Retinal pigment epithelial cell (primary cell): ENCODE measurements at regions not wholly inside any gene's neighbourhood (a gene's known extent, or its start where the extent isn't known, plus 50 kb on each side); places are given as distances from the start of the nearest gene placed in this dataset.
A peak's percentile ranks its signal among the peaks of the same experiment; 100 is the strongest.

ENCODE experiments used
- DNase-seq: peaks from one replicate; pipeline ENCODE4 v3.0.0-alpha.2; 2010; ENCODE audit warnings: low read depth
- H3K4me3 ChIP-seq: 2 replicates; pipeline ENCODE4 v1.5.1; 2011; ENCODE audit warnings: mild to moderate bottlenecking, low read length, control low read depth, moderate library complexity
- TF ChIP-seq, protein P1 (sequence below): conservative IDR thresholded peaks from 2 replicates; pipeline ENCODE4 v1.5.1; 2011; ENCODE audit warnings: low read depth, low read length, control low read depth, inconsistent platforms

DNA sequence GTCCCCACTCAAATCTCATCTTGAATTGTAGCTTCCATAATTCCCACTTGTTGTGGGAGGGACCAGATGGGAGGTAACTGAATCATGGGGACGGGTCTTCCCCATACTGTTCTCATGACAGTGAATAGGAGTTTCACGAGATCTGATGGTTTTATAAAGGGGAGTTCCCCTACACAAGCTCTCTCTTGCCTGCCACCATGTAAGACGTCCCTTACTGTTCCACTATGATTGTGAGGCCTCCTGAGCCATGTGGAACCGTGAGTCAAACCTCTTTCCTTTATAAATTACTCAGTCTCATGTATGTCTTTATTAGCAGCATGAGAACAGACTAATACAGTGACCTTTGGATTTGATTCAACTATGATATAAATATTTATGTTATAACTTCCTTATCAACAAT lies 78.0 kb downstream of the CYRIA start:
- TF ChIP-seq, protein P1, sequence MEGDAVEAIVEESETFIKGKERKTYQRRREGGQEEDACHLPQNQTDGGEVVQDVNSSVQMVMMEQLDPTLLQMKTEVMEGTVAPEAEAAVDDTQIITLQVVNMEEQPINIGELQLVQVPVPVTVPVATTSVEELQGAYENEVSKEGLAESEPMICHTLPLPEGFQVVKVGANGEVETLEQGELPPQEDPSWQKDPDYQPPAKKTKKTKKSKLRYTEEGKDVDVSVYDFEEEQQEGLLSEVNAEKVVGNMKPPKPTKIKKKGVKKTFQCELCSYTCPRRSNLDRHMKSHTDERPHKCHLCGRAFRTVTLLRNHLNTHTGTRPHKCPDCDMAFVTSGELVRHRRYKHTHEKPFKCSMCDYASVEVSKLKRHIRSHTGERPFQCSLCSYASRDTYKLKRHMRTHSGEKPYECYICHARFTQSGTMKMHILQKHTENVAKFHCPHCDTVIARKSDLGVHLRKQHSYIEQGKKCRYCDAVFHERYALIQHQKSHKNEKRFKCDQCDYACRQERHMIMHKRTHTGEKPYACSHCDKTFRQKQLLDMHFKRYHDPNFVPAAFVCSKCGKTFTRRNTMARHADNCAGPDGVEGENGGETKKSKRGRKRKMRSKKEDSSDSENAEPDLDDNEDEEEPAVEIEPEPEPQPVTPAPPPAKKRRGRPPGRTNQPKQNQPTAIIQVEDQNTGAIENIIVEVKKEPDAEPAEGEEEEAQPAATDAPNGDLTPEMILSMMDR, result no peak
- no peak overlapping the region for H3K4me3 ChIP-seq
- no peak for DNase-seq

DNA sequence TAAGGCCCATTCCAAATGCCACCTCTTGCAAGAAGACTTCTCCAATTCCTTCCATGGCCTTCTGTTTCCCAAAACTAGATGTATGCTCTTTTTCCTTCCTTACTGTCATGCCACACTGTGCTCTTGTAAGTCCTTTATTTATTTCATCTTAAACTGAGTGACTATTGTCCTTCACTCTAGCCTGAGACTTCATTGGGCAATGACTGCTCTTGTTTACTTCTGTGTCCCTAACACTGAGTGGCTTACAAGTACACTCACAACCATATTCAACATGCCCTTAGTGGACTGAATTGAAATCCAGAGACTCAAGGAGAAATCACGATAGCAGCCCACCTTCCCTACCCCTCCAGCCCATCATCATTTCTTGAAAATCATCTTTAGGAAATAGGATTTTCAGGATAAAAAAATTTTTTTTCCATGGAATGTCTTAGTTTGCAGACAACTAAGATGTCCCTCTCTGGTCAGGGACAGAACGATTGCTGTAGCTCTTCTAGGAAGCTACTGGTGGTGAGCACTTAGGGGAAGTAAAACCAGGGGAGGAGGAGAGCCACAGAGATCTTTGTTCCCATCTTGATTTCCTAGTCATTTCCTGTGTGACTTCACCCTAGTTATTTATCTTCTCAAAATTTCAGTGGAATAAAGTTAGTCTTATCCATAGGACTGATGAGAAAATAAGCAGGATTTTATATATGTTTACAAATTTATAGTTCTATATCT lies 80.7 kb downstream of the CYRIA start:
- no peak for DNase-seq
- no peak overlapping the region for H3K4me3 ChIP-seq
- TF ChIP-seq, protein P1, result no peak

GRCh38 chr2:16584084-16584483 lies 81.5 kb downstream of the CYRIA start:
- TF ChIP-seq, protein P1, result no peak
- H3K4me3 ChIP-seq, result no peak overlapping the region
- DNase-seq, result peak; percentile 52

- DNase-seq, result no peak
- H3K4me3 ChIP-seq, result no peak overlapping the region
- TF ChIP-seq, protein P1, result no peak
Observed at GRCh38 chr2:16581241-16581640, 84.4 kb downstream of the CYRIA start.

DNA sequence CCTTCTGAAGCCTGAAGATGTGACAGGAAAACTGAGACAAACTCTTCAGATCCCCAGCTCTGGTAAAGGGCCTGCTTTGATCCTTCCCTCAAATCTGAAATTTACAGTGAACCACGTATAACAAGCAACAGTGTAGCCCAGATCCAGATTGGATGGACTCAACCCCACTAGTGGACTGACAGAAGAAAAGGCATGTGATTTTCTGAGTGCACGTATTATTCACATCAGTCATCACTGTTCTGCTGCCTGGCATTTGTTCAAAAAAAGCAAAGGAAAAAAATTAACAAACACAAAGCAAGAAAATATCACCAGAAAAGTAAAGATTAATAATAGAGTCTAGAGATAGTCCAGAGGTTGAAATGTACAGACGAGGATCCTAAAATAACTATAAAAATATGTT lies 87.6 kb downstream of the CYRIA start:
- TF ChIP-seq, protein P1, result no peak
- no peak overlapping the region for H3K4me3 ChIP-seq
- DNase-seq, result peak; percentile 9

DNA sequence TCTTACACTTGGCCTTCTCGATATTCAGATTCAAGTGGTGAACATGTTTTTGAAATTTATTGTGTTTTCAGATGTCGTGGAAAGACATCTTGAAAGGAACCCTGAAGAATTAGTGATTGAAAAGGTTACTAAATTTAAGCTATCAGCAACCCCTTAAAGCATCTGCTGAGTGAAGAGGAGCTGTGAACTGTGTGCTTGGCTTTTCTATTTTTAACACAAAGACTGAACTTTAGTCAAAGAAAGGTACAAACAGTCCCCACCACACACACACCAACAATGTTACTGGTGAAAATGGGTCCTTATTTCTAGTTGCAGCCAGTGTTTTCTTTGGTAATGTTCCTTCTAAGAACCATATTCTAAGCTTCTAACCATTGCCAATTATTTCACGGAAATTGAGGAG lies 95.1 kb downstream of the CYRIA start:
- DNase-seq, result no peak
- TF ChIP-seq, protein P1, result no peak
- no peak overlapping the region for H3K4me3 ChIP-seq

DNA sequence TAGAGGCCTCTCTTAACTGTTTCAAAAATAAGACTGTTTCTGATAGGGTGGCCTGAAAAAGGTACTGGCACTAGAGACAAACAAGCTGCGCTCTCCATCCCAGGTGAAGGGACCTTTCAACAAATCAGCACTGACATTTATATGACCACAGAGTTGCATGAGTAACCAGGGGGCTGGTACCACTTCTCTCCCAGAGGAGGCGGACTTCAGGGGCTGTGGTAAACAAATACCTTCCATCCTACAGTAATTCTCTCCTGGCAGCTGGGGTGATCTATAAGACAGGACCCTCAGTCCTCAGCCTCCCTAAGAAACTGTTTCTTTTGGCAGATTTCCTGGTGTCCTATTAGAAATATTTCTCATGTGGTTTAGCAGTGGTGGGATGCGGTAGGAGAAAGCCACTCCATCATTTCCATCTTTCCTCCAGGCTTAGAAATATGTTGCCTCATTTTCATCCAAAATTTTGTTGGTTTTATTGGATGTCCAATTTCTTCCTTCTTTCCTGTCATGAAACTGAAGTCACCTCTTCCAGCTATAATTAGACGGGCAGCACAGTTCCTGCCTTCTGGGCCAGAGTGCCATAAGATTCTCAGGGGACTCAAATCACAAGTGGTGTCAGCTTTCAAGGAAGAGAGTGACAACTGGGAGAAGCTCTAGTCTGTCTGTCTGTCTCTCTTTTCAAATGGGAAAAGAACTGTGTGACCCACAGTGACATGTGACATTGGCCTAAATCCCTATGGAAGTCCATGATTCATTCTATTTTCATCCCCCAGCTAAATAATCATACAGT lies 96.4 kb downstream of the CYRIA start:
- DNase-seq, result peak; percentile 24
- TF ChIP-seq, protein P1, result no peak
- H3K4me3 ChIP-seq, result no peak overlapping the region
